ENCODE measurements at regions not wholly inside any gene's neighbourhood (a gene's known extent, or its start where the extent isn't known, plus 50 kb on each side); places are given as distances from the start of the nearest gene placed in this dataset.

DNA sequence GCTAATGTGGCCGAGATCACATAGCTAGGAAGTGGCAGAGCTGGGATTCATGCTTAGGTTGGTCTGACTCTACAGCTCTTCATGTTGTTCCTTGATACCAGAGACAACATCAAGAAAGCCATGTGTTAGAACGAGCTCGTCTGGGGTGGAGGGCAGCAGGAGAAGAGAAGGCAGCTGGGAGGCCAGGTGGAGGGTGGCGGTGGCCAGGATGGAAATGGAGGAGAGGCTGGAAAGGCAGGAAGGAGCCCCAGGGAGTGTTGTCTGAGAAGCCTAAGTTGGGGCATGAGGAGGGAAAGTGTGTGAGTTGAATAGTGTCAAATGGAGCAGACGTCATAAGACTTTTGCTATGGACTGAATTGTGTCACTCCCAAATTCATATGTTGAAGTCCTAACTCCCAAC lies 315.3 kb downstream of the GADD45G start:
- Histone ChIP-seq H3K27me3 (ENCODE audit: control insufficient read depth, insufficient read depth, low read length) (no peaks in the 10 kb centered on the region), H3K9ac (ENCODE audit: low read length) (no peak overlapping the region), H3K36me3 (ENCODE audit: control insufficient read depth, low read depth, low read length) (no peaks in the 10 kb centered on the region), H3K4me3 (ENCODE audit: low read length) (no peak overlapping the region), H3K4me1 (ENCODE audit: control insufficient read depth, low read depth, low read length) (peaks cover 8% of the 10 kb centered on the region), H3K27ac (ENCODE audit: low read length) (no peak overlapping the region), H3K9me3 (ENCODE audit: control insufficient read depth, low read depth, low read length) (no peaks in the 10 kb centered on the region)

DNA sequence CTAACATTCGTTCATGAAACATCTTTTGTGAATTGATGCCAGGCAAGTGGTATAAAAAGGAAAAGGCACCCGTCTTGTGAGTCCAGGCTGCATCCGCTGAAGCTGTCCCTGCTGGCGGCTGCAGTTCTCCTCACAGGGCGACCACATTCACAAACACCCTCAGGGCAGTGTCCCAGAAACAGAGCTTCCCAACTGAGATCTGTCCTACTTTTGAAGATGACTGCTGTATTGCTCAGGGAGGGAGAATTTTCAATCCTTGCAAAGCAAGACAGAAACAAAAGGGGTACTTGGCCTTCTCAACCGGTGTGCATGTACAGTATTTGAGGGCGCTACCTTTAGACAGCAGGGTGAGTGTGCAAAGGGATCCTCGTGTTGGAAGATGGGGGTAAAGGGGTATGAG lies 316.1 kb downstream of the GADD45G start:
- Histone ChIP-seq H3K4me3 (ENCODE audit: low read length) (no peak overlapping the region), H3K36me3 (ENCODE audit: control insufficient read depth, low read depth, low read length) (no peaks in the 10 kb centered on the region)

DNA sequence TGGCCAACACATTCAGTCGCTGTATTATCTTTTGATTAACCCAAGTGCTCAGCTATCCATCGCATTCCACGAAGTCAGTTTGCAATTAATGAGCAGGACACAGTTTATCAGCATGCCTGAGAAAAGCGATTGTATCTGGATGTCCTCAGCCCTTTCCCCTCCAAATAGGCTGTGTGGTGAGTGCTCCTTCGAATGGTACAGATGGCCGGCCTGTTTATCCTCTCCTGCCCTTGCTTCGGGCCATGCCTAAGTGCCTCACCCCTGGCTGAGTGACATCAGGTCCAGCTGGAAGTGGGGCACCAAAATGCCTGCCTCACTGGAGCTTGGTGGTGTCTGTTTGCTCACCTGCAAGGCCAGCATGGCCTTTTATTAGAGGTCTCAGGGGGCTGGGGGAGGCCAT lies 317.3 kb downstream of the GADD45G start:
- Histone ChIP-seq H3K9ac (ENCODE audit: low read length) (no peak overlapping the region), H3K9me3 (ENCODE audit: control insufficient read depth, low read depth, low read length) (no peaks in the 10 kb centered on the region), H3K27ac (ENCODE audit: low read length) (no peak overlapping the region), H3K4me1 (ENCODE audit: control insufficient read depth, low read depth, low read length) (no peaks in the 10 kb centered on the region), H3K27me3 (ENCODE audit: control insufficient read depth, insufficient read depth, low read length) (no peaks in the 10 kb centered on the region), H3K4me3 (ENCODE audit: low read length) (no peak overlapping the region), H3K36me3 (ENCODE audit: control insufficient read depth, low read depth, low read length) (no peaks in the 10 kb centered on the region)

More for the DNA sequence above, 316.1 kb downstream of the GADD45G start:
- Histone ChIP-seq H3K27me3 (ENCODE audit: control insufficient read depth, insufficient read depth, low read length) (no peaks in the 10 kb centered on the region), H3K9me3 (ENCODE audit: control insufficient read depth, low read depth, low read length) (no peaks in the 10 kb centered on the region), H3K4me1 (ENCODE audit: control insufficient read depth, low read depth, low read length) (peaks cover 5% of the 10 kb centered on the region), H3K27ac (ENCODE audit: low read length) (no peak overlapping the region), H3K9ac (ENCODE audit: low read length) (no peak overlapping the region)

DNA sequence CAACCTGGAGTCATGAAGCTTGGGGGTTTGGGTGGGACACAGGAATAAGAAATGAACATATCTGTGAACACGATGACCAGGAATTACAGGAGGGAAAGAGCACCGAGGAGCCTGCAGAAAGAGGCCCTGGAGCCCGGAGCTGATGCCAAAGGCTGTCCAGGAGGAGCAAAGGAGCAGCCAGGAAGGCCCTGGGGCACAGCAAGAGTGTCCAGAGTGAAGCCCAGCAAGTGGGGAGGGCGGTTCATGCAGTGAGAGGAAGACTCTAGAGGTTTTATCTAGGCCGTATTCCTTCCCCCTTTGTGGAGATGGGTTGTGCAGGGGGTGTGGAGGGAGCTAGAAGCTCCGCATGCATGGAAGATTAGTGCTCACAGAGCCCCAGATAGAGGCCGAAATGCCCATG lies 318.4 kb downstream of the GADD45G start:
- Histone ChIP-seq H3K27me3 (ENCODE audit: control insufficient read depth, insufficient read depth, low read length) (no peaks in the 10 kb centered on the region), H3K4me1 (ENCODE audit: control insufficient read depth, low read depth, low read length) (no peaks in the 10 kb centered on the region)

DNA sequence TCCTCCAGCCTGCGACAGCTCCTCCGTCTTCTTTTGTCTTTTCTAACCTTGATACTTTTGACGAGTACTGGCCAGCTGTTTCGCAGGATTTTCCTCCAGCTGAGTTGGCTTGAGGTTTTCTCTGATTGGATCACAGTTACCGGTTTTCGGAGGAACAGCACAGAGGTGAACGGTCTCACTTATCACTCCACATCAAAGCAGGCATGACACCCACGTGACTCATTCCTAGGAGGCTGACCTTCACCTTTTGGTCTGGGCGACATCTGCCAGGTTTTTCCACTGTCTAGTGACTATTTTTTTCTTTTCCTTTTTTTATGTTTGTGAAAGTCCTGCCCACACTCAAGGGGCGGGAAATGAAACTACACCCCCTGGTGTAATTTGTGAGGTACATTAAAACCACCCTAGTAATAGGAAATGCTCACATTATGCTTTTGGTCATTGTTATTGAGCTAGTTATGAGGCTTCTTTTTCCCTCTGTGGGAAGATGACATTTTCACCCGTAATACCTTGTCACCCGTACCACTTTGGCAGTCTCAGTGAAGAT lies 319.2 kb downstream of the GADD45G start:
- H3K27me3 ChIP-seq (ENCODE audit: control insufficient read depth, insufficient read depth, low read length), result no peaks in the 10 kb centered on the region
- no peak overlapping the region for H3K4me3 ChIP-seq (ENCODE audit: low read length)
- no peaks in the 10 kb centered on the region for H3K36me3 ChIP-seq (ENCODE audit: control insufficient read depth, low read depth, low read length)
- H3K4me1 ChIP-seq (ENCODE audit: control insufficient read depth, low read depth, low read length), result no peaks in the 10 kb centered on the region
- H3K9ac ChIP-seq (ENCODE audit: low read length), result no peak overlapping the region
- no peaks in the 10 kb centered on the region for H3K9me3 ChIP-seq (ENCODE audit: control insufficient read depth, low read depth, low read length)
- no peak overlapping the region for H3K27ac ChIP-seq (ENCODE audit: low read length)

More for the DNA sequence above, 318.4 kb downstream of the GADD45G start:
- H3K27ac ChIP-seq (ENCODE audit: low read length), result no peak overlapping the region
- H3K36me3 ChIP-seq (ENCODE audit: control insufficient read depth, low read depth, low read length), result no peaks in the 10 kb centered on the region
- no peak overlapping the region for H3K9ac ChIP-seq (ENCODE audit: low read length)
- H3K9me3 ChIP-seq (ENCODE audit: control insufficient read depth, low read depth, low read length), result no peaks in the 10 kb centered on the region
- H3K4me3 ChIP-seq (ENCODE audit: low read length), result no peak overlapping the region

DNA sequence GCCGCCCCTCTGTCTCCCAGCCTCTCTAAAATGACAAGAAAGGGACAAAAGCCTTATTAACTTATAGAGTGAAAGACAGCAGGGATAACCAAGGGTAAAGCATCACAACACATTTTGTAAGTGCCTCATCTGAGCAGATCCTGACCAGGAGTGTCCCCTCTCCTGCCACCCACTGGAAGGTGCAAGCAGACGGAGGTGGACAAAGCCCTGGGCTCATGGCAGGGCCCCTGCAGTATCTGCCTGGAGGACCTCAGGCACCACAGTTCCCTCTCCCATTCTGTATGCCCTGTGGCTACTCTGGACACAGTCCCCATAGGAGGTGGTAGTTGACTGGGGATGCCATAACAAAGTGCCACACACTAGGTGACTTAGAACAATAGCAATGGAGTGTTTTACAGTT lies 319.8 kb downstream of the GADD45G start:
- Histone ChIP-seq H3K27me3 (ENCODE audit: control insufficient read depth, insufficient read depth, low read length) (no peaks in the 10 kb centered on the region), H3K4me3 (ENCODE audit: low read length) (no peak overlapping the region), H3K27ac (ENCODE audit: low read length) (no peak overlapping the region), H3K9me3 (ENCODE audit: control insufficient read depth, low read depth, low read length) (no peaks in the 10 kb centered on the region), H3K9ac (ENCODE audit: low read length) (no peak overlapping the region), H3K36me3 (ENCODE audit: control insufficient read depth, low read depth, low read length) (no peaks in the 10 kb centered on the region), H3K4me1 (ENCODE audit: control insufficient read depth, low read depth, low read length) (no peaks in the 10 kb centered on the region)

DNA sequence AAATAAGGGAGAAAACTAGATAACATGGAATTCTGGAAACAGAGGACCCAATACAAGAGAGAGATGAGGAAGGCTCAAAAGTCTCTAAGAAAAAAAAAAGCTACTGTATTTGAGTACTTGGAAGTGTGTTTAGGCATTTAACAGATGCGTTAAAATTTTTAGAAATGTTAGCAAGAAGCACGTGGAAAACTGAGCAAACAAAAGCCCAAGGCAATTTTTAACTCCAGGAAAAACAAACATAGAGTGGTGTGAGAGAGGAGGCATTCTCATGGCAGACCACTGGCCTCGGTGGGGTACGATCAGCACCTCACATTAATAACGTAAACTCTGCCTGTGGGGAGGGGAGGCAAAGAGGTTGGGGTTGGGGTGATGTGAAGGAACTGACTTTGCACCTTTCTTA lies 321.4 kb downstream of the GADD45G start:
- Histone ChIP-seq H3K27ac (ENCODE audit: low read length) (no peak overlapping the region), H3K9ac (ENCODE audit: low read length) (no peak overlapping the region), H3K4me3 (ENCODE audit: low read length) (no peak overlapping the region), H3K4me1 (ENCODE audit: control insufficient read depth, low read depth, low read length) (no peaks in the 10 kb centered on the region), H3K9me3 (ENCODE audit: control insufficient read depth, low read depth, low read length) (no peaks in the 10 kb centered on the region), H3K27me3 (ENCODE audit: control insufficient read depth, insufficient read depth, low read length) (no peaks in the 10 kb centered on the region), H3K36me3 (ENCODE audit: control insufficient read depth, low read depth, low read length) (no peaks in the 10 kb centered on the region)

DNA sequence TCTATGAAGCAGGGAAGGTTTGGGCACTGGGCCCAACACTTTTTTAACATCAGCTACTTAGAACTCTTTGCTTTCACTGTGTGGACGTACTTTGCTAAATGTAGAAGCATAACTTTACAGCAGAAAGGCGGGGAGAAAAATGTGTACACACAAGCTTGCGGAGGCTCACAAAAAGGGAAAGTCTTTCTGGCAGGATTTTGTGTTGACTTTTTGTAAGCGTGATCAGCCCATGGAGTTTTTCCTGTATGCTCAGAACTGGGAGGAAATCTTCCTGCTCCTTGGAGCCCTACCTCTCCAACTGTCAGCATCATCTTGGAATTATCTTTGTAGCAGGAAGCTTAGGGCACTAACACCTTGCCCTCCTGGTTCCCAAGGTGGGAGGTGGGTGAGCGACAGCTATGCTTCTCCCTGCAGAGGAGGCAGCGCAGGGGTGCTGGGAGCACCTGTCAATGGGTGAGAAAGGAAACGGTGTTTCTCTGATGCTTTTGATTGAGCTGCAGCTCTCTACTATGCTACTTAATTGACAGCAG lies 321.9 kb downstream of the GADD45G start:
- H3K9ac ChIP-seq (ENCODE audit: low read length), result no peak overlapping the region
- H3K27ac ChIP-seq (ENCODE audit: low read length), result no peak overlapping the region
- no peaks in the 10 kb centered on the region for H3K4me1 ChIP-seq (ENCODE audit: control insufficient read depth, low read depth, low read length)
- H3K4me3 ChIP-seq (ENCODE audit: low read length), result no peak overlapping the region
- H3K9me3 ChIP-seq (ENCODE audit: control insufficient read depth, low read depth, low read length), result no peaks in the 10 kb centered on the region
- H3K27me3 ChIP-seq (ENCODE audit: control insufficient read depth, insufficient read depth, low read length), result no peaks in the 10 kb centered on the region
- H3K36me3 ChIP-seq (ENCODE audit: control insufficient read depth, low read depth, low read length), result no peaks in the 10 kb centered on the region

DNA sequence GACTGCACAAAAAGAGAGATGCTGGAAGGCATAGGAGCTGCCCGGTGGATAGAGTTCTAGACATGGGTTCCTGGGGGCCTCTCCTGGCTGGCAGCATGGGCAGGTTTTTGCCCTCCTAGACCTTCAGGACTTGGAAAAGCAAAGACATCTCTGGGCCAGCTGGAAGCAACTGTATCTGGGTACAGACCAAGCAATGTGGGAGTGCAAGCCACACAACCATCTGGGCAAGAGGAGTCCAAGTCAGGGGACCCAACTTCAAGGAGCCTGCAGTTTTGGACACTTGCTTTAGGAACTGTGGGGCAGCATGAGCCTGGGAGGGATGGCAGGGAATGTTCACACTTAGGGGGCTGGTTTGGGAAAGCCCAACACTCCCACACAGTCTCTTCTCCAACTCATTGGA lies 323.3 kb downstream of the GADD45G start:
- Histone ChIP-seq H3K27ac (ENCODE audit: low read length) (no peak overlapping the region), H3K9me3 (ENCODE audit: control insufficient read depth, low read depth, low read length) (no peaks in the 10 kb centered on the region), H3K4me3 (ENCODE audit: low read length) (no peak overlapping the region), H3K27me3 (ENCODE audit: control insufficient read depth, insufficient read depth, low read length) (no peaks in the 10 kb centered on the region), H3K9ac (ENCODE audit: low read length) (no peak overlapping the region), H3K4me1 (ENCODE audit: control insufficient read depth, low read depth, low read length) (no peaks in the 10 kb centered on the region), H3K36me3 (ENCODE audit: control insufficient read depth, low read depth, low read length) (no peaks in the 10 kb centered on the region)

DNA sequence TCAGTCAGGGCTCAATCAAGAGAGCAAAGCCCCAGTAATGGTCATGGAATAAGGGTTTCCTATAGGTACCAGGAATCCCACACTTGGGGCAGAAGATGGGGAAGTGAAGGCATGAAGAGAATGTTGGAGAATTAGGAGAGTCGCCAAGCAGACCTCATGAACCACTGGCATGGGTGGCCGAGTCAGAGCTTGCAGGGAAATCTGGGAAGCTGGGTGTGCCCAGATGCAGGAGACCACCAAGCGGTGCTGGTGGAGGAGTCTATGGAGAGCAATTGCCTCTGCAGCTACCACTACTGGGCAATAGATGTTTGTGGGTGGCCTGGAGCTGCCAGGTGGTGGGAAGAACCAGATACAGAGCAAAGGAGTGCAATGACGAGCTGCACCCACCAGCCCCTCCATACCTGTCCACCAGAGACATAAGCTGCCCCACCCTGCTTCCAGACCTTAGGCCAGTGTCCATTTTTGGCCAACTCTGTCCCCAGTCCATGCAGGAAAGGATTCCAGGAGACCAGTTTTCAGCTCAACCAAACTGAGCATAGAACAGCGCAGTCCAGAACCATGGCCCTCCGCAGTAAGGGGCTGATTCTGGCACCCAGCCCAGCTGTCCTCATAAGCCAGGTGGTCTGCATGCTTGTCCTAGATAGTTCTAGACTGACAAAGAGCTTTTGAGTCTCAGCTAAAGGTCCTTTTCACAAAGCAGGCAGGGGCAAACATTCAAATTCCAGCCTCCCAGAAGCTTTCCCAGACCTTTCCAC lies 323.9 kb downstream of the GADD45G start:
- Histone ChIP-seq H3K9ac (ENCODE audit: low read length) (no peak overlapping the region), H3K36me3 (ENCODE audit: control insufficient read depth, low read depth, low read length) (no peaks in the 10 kb centered on the region), H3K9me3 (ENCODE audit: control insufficient read depth, low read depth, low read length) (no peaks in the 10 kb centered on the region), H3K27me3 (ENCODE audit: control insufficient read depth, insufficient read depth, low read length) (no peaks in the 10 kb centered on the region), H3K4me1 (ENCODE audit: control insufficient read depth, low read depth, low read length) (no peaks in the 10 kb centered on the region), H3K27ac (ENCODE audit: low read length) (no peak overlapping the region), H3K4me3 (ENCODE audit: low read length) (no peak overlapping the region)

DNA sequence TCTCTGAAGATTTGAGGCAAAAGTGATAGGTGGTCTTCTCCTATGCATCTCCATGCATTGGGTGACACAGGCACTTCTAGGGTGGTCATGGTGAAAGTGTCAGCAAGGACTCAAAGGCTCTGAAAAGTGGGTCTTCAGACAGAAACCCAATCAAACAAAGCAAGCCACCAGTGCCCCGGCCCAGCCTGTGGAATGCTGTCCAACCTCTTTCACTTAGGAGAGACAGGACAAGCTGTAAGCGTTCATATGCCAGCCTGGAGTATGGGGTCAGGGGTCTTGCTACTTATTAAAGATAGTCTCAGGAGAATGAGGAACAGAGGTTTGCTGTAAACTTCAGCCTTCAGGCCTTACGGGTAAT lies 324.5 kb downstream of the GADD45G start:
- Histone ChIP-seq H3K4me3 (ENCODE audit: low read length) (no peak overlapping the region), H3K27me3 (ENCODE audit: control insufficient read depth, insufficient read depth, low read length) (no peaks in the 10 kb centered on the region), H3K9ac (ENCODE audit: low read length) (no peak overlapping the region), H3K4me1 (ENCODE audit: control insufficient read depth, low read depth, low read length) (no peaks in the 10 kb centered on the region), H3K27ac (ENCODE audit: low read length) (no peak overlapping the region), H3K9me3 (ENCODE audit: control insufficient read depth, low read depth, low read length) (no peaks in the 10 kb centered on the region), H3K36me3 (ENCODE audit: control insufficient read depth, low read depth, low read length) (no peaks in the 10 kb centered on the region)
